OCI-LY7 (cell line): ENCODE measurements at regions not wholly inside any gene's neighbourhood (a gene's known extent, or its start where the extent isn't known, plus 50 kb on each side); places are given as distances from the start of the nearest gene placed in this dataset.

Experiments used
- BruUV-seq: library from RNA; stranded (reverse); fragments of 400-500 nt; replicated peaks from 2 replicates; lab custom pipeline; 2021; lab: Mats Ljungman, UMichigan
- CTCF ChIA-PET: fragments of 300-600 bp; sonication (Branson Sonifier 250); formaldehyde crosslinking; loops from one replicate; lab custom pipeline; 2022; ENCODE audit warnings: antibody characterized with exemption; ENCODE audit not compliant: unreplicated experiment; lab: Charles Lee
- POLR2A ChIA-PET: fragments of 300-600 bp; sonication (Branson Sonifier 250); formaldehyde crosslinking; loops from one replicate; lab custom pipeline; 2022; ENCODE audit warnings: antibody characterized with exemption; lab: Charles Lee
- DNase-seq: peaks from one replicate; pipeline ENCODE4 v3.0.0-alpha.2; 2015; ENCODE audit warnings: low spot score
- H2AFZ ChIP-seq: fragments of 200-600 bp; sonication (generic), shearing (Covaris generic); 2 replicates; pipeline ENCODE4 v1.6.1; 2014; ENCODE audit warnings: mild to moderate bottlenecking, antibody characterized with exemption, low read length, moderate library complexity
- H3K27ac ChIP-seq: fragments of 200-600 bp; sonication (generic); 2 replicates; pipeline ENCODE4 v1.5.1; 2014; ENCODE audit warnings: mixed run types, low read depth, mild to moderate bottlenecking, moderate library complexity, low read length, inconsistent platforms; ENCODE audit not compliant: poor library complexity, severe bottlenecking
- H3K36me3 ChIP-seq: fragments of 200-600 bp; sonication (generic); 2 replicates; pipeline ENCODE4 v1.6.1; 2014; ENCODE audit warnings: mild to moderate bottlenecking, antibody characterized with exemption, low read length, moderate library complexity, mixed read lengths; ENCODE audit not compliant: insufficient read depth
- H3K4me1 ChIP-seq: fragments of 200-600 bp; sonication (generic); 2 replicates; pipeline ENCODE4 v1.5.1; 2014; ENCODE audit warnings: mild to moderate bottlenecking, low read length; ENCODE audit not compliant: insufficient read depth, poor library complexity, severe bottlenecking
- H3K4me2 ChIP-seq: fragments of 200-600 bp; sonication (generic); 2 replicates; pipeline ENCODE4 v1.6.1; 2014; ENCODE audit warnings: mild to moderate bottlenecking, low read length
- H3K4me3 ChIP-seq: fragments of 200-600 bp; sonication (generic); 2 replicates; pipeline ENCODE4 v1.5.1; 2014; ENCODE audit warnings: mild to moderate bottlenecking, low read depth, low read length; ENCODE audit not compliant: poor library complexity, severe bottlenecking
- H3K79me2 ChIP-seq: fragments of 200-600 bp; sonication (generic); 2 replicates; pipeline ENCODE4 v1.6.1; 2016; ENCODE audit warnings: low read depth, mild to moderate bottlenecking, low read length, moderate library complexity, mixed read lengths; ENCODE audit not compliant: insufficient read depth
- H3K9me2 ChIP-seq: fragments of 200-600 bp; sonication (generic); 2 replicates; pipeline ENCODE4 v1.6.1; 2016; ENCODE audit warnings: mild to moderate bottlenecking, low read length, mixed read lengths; ENCODE audit not compliant: insufficient read depth
- H3K9me3 ChIP-seq: fragments of 200-600 bp; sonication (generic); 2 replicates; pipeline ENCODE4 v1.6.1; 2014; ENCODE audit warnings: mild to moderate bottlenecking, mixed run types, low read length, mixed read lengths
- H4K20me1 ChIP-seq: fragments of 200-600 bp; sonication (generic); 2 replicates; pipeline ENCODE4 v1.6.1; 2014; ENCODE audit warnings: mild to moderate bottlenecking, antibody characterized with exemption, low read length, moderate library complexity, mixed read lengths; ENCODE audit not compliant: insufficient read depth
- EZH2phosphoT487 ChIP-seq: fragments of 200-600 bp; sonication (generic); IDR thresholded peaks from 2 replicates; pipeline ENCODE4 v1.6.1; 2018; ENCODE audit warnings: low read depth, borderline replicate concordance, mild to moderate bottlenecking, mixed run types, antibody characterized with exemption, low read length, moderate library complexity, mixed read lengths
- intact Hi-C: fragments of 100-400 bp; cut with micrococcal nuclease; formaldehyde crosslinking; loops from one replicate; pipeline ENCODE4 v1.10.0; 2022; ENCODE audit not compliant: unreplicated experiment
- TF ChIP-seq, protein P1 (sequence below): fragments of 200-600 bp; sonication (generic); conservative IDR thresholded peaks from 2 replicates; pipeline ENCODE4 v1.5.1; 2014; ENCODE audit warnings: mild to moderate bottlenecking, antibody characterized with exemption, low read length, moderate library complexity, mixed read lengths

DNA sequence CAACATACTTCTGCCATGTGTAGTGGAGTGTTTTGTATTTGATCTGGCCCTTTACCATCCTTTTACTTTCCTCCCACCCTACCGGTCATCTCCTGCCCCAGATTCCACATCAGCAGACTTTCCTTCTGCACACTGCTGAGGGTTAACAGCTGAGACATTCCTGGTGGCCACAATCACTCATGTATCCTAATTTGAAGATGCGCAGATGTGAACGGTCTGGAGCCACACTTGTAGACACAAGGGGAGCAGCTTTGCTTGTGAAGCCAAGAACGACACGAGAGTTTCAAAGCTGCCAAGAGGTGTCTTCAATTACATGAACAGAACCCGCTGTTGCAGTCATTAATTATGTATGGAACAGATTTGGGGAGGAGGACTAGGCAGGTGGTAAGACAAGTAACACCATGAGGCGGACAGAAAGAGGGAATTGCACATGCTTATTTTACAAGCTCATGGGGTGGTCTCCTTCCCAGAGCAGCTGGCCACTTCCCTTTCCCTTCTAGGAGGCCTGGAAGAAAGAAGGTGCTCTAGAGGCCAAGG, 260.7 kb upstream of the KLHL29 start:
- no peaks in the 10 kb centered on the region for H4K20me1 ChIP-seq
- ChIA-PET CTCF (no interaction called here), POLR2A (no interaction called here)
- DNase-seq: no peak
- H3K9me2 ChIP-seq: no peaks in the 10 kb centered on the region
- no TSS peak for BruUV-seq
- intact Hi-C loops: no loop called here
- H3K4me1 ChIP-seq: no peaks in the 10 kb centered on the region
- H3K9me3 ChIP-seq: no peaks in the 10 kb centered on the region
- H3K4me3 ChIP-seq: no peak overlapping the region
- no peak overlapping the region for H3K4me2 ChIP-seq
- H3K27ac ChIP-seq: no peak overlapping the region
- TF ChIP-seq, protein P1, sequence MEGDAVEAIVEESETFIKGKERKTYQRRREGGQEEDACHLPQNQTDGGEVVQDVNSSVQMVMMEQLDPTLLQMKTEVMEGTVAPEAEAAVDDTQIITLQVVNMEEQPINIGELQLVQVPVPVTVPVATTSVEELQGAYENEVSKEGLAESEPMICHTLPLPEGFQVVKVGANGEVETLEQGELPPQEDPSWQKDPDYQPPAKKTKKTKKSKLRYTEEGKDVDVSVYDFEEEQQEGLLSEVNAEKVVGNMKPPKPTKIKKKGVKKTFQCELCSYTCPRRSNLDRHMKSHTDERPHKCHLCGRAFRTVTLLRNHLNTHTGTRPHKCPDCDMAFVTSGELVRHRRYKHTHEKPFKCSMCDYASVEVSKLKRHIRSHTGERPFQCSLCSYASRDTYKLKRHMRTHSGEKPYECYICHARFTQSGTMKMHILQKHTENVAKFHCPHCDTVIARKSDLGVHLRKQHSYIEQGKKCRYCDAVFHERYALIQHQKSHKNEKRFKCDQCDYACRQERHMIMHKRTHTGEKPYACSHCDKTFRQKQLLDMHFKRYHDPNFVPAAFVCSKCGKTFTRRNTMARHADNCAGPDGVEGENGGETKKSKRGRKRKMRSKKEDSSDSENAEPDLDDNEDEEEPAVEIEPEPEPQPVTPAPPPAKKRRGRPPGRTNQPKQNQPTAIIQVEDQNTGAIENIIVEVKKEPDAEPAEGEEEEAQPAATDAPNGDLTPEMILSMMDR: no peak
- TF ChIP-seq EZH2phosphoT487: no peak
- no peak overlapping the region for H2AFZ ChIP-seq
- no peaks in the 10 kb centered on the region for H3K36me3 ChIP-seq
- no peaks in the 10 kb centered on the region for H3K79me2 ChIP-seq

DNA sequence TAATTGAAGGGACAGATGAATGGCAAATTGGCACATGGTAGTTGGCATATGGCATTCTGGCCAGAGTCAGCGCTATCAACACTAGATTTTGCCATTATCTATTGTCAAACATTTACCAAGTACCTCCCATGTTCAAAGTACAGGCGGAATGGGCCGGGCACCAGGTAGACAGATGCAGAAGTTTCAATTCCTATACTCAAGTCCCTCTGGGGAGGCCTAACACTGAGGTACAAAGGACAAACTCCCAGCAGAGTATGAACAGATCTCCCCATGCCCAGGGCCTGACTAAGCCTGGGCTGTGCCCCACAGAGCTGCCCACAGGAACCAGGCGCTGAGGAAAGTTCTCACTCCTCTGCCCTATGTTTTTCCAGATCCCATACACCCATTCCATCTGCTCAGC, 257.5 kb upstream of the KLHL29 start:
- H3K36me3 ChIP-seq: no peaks in the 10 kb centered on the region
- H4K20me1 ChIP-seq: no peaks in the 10 kb centered on the region
- no peaks in the 10 kb centered on the region for H3K4me1 ChIP-seq
- no peak overlapping the region for H2AFZ ChIP-seq
- H3K4me3 ChIP-seq: no peak overlapping the region
- H3K79me2 ChIP-seq: no peaks in the 10 kb centered on the region
- TF ChIP-seq EZH2phosphoT487: no peak
- TF ChIP-seq, protein P1: no peak
- no peak overlapping the region for H3K4me2 ChIP-seq
- no peak for DNase-seq
- intact Hi-C loops: no loop called here
- BruUV-seq: no TSS peak
- POLR2A ChIA-PET: no interaction called here
- H3K27ac ChIP-seq: no peak overlapping the region
- CTCF ChIA-PET: no interaction called here
- H3K9me3 ChIP-seq: no peaks in the 10 kb centered on the region
- no peaks in the 10 kb centered on the region for H3K9me2 ChIP-seq

DNA sequence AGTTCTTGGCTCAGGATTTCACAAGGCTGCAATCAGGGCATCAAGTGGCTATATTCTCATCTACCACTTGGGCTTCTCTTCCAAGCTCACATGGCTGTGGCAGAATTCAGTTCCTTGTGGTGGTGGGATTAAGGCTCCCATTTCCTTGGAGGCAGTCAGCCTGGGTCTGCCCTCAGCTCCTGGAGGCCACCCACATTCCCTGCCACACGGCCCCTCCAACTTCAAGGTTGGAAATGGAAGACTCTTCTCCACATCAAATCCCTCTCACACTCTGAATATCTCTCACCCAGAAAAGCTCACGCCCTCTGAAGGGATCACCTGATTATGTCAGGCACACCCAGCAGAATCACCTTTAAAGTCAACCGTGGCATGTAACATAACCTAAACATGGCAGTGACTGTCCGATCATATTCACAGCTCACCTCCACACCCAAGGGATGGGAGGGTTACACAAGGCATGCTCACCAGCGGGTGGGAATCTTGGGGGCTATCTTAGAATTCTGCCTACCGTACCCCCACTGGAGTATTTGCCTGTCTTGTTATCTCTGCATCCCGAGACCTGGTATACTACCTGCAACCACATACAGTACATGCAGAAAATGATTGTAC, 256.2 kb upstream of the KLHL29 start:
- POLR2A ChIA-PET: no interaction called here
- BruUV-seq: no TSS peak
- intact Hi-C loops: no loop called here

More for the DNA sequence above, 256.2 kb upstream of the KLHL29 start:
- TF ChIP-seq EZH2phosphoT487: no peak
- TF ChIP-seq, protein P1: no peak
- no peaks in the 10 kb centered on the region for H3K79me2 ChIP-seq
- CTCF ChIA-PET: no interaction called here
- no peak overlapping the region for H3K4me3 ChIP-seq
- no peak overlapping the region for H3K27ac ChIP-seq
- H3K4me2 ChIP-seq: no peak overlapping the region
- H3K9me3 ChIP-seq: no peaks in the 10 kb centered on the region
- H3K36me3 ChIP-seq: no peaks in the 10 kb centered on the region
- no peaks in the 10 kb centered on the region for H3K4me1 ChIP-seq
- no peaks in the 10 kb centered on the region for H3K9me2 ChIP-seq
- H2AFZ ChIP-seq: no peak overlapping the region
- no peaks in the 10 kb centered on the region for H4K20me1 ChIP-seq
- DNase-seq: no peak
